A549 (cell line): ENCODE measurements at regions not wholly inside any gene's neighbourhood (a gene's known extent, or its start where the extent isn't known, plus 50 kb on each side); places are given as distances from the start of the nearest gene placed in this dataset.

ENCODE experiments used
- ATAC-seq, 2 experiments: fragments of 200-7000 bp in 1 of 2; fragments of >200 bp in 1 of 2; cut with Nextera tagmentation in 1 of 2; cut with Tn5 transposase in 1 of 2; 3 replicates each; pipeline versions ENCODE4 v1.8.0 to v1.9.1; 2018 to 2020; ENCODE audit warnings: mild to moderate bottlenecking in 1 of 2, moderate library complexity in 1 of 2
- CTCF ChIA-PET: fragments of 300-600 bp; sonication (Branson Sonifier 250); formaldehyde crosslinking; extraction: SDS; loops from one replicate; lab custom pipeline; 2021; ENCODE audit warnings: antibody characterized with exemption, inconsistent platforms; lab: Yijun Ruan, JAX
- POLR2A ChIA-PET: fragments of 350-600 bp; formaldehyde crosslinking; extraction: SDS; loops from one replicate; lab custom pipeline; 2021; ENCODE audit warnings: antibody characterized with exemption, inconsistent platforms; lab: Yijun Ruan, JAX
- DNase-seq, 2 experiments: peaks; one replicate each; pipeline versions ENCODE4 v3.0.0 to v3.0.0-alpha.2; 2011 to 2016; ENCODE audit warnings: low read depth in 1 of 2, low spot score in 1 of 2
- FAIRE-seq: peaks from 2 replicates; lab custom pipeline; 2011; peaks lifted over from hg19 to GRCh38; lab: Jason Lieb, UNC
- H3K27ac ChIP-seq, 2 experiments: fragments of >200 bp; sonication (Bioruptor Twin); formaldehyde crosslinking; 3 replicates each; pipeline ENCODE4 v1.5.1; 2016 to 2017
- H3K4me1 ChIP-seq: fragments of >200 bp; sonication (Bioruptor Twin); formaldehyde crosslinking; 3 replicates; pipeline ENCODE4 v1.6.1; 2016
- H3K4me2 ChIP-seq: fragments of >200 bp; sonication (Bioruptor Twin); formaldehyde crosslinking; 3 replicates; pipeline ENCODE4 v1.6.1; 2016
- H3K4me3 ChIP-seq: fragments of >200 bp; sonication (Bioruptor Twin); formaldehyde crosslinking; 3 replicates; pipeline ENCODE4 v1.5.1; 2016
- H3K9me3 ChIP-seq: fragments of >200 bp; sonication (Bioruptor Twin); formaldehyde crosslinking; 3 replicates; pipeline ENCODE4 v1.6.1; 2016
- CEBPB ChIP-seq, 2 experiments: fragments of >200 bp in 1 of 2; sonication (Bioruptor Twin) in 1 of 2; formaldehyde crosslinking in 1 of 2; IDR thresholded peaks; 2 replicates each; pipeline ENCODE4 v1.6.1; 2012 to 2016
- CHD4 ChIP-seq: fragments of 200-600 bp; sonication (generic); IDR thresholded peaks from 2 replicates; pipeline ENCODE4 v1.6.1; 2016; ENCODE audit warnings: antibody characterized with exemption, mild to moderate bottlenecking, borderline replicate concordance
- E2F6 ChIP-seq: IDR thresholded peaks from 2 replicates; pipeline ENCODE4 v1.6.1; 2012; ENCODE audit warnings: low read depth, borderline replicate concordance
- ESRRA ChIP-seq: fragments of 150-350 bp; IDR thresholded peaks from 2 replicates; pipeline ENCODE4 v1.6.1; 2014; ENCODE audit warnings: mild to moderate bottlenecking, low read length, borderline replicate concordance
- FOSL2 ChIP-seq, 2 experiments: fragments of 450-650 bp in 1 of 2; fragments of >200 bp in 1 of 2; sonication (Bioruptor Twin) in 1 of 2; formaldehyde crosslinking; IDR thresholded peaks; 2 replicates each; pipeline versions ENCODE4 v1.5.0 to v1.6.1; 2016 to 2020; ENCODE audit warnings: mild to moderate bottlenecking in 1 of 2, moderate library complexity in 1 of 2
- HES2 ChIP-seq: fragments of >200 bp; sonication (Bioruptor Twin); formaldehyde crosslinking; IDR thresholded peaks from 2 replicates; pipeline ENCODE4 v1.6.1; 2016
- HEYL ChIP-seq: fragments of 250-450 bp; sonication (Bioruptor Pico); IDR thresholded peaks from 2 replicates; pipeline ENCODE4 v1.8.0; 2021; ENCODE audit warnings: mild to moderate bottlenecking, moderate library complexity
- HOXB13 ChIP-seq: fragments of 250-450 bp; sonication (Bioruptor Pico); IDR thresholded peaks from 2 replicates; pipeline ENCODE4 v1.5.0; 2020; ENCODE audit warnings: low read depth, mild to moderate bottlenecking, moderate library complexity
- JUNB ChIP-seq: fragments of >200 bp; sonication (Bioruptor Twin); formaldehyde crosslinking; IDR thresholded peaks from 2 replicates; pipeline ENCODE4 v1.6.1; 2016
- MAFK ChIP-seq: fragments of 450-650 bp; IDR thresholded peaks from 2 replicates; pipeline ENCODE4 v1.6.1; 2014; ENCODE audit not compliant: partially characterized antibody
- MAX ChIP-seq: IDR thresholded peaks from 2 replicates; pipeline ENCODE4 v1.6.1; 2012
- MYC ChIP-seq: IDR thresholded peaks from 2 replicates; pipeline ENCODE4 v1.6.1; 2012; ENCODE audit warnings: mild to moderate bottlenecking, inconsistent platforms, low read length, improper control_type of control experiment, borderline replicate concordance
- PBX3 ChIP-seq: IDR thresholded peaks from 2 replicates; pipeline ENCODE4 v1.6.1; 2012
- RNF2 ChIP-seq: fragments of 200-600 bp; sonication (generic); IDR thresholded peaks from 2 replicates; pipeline ENCODE4 v1.6.1; 2016; ENCODE audit warnings: low read depth, mild to moderate bottlenecking, antibody characterized with exemption, moderate library complexity, borderline replicate concordance
- TP53 ChIP-seq: fragments of 250-450 bp; sonication (Bioruptor Pico); IDR thresholded peaks from 2 replicates; pipeline ENCODE4 v1.5.0; 2021; ENCODE audit warnings: mild to moderate bottlenecking, moderate library complexity
- USF2 ChIP-seq: fragments of 450-650 bp; IDR thresholded peaks from 2 replicates; pipeline ENCODE4 v1.6.1; 2014; ENCODE audit warnings: antibody characterized with exemption
- ZC3H11A ChIP-seq: fragments of 450-650 bp; IDR thresholded peaks from 2 replicates; pipeline ENCODE4 v1.6.1; 2014; ENCODE audit warnings: antibody characterized with exemption, mild to moderate bottlenecking
- WGBS: methylation state at CpG from one replicate; pipeline ENCODE4 v1.1.6; 2017; ENCODE audit errors: missing lambda C conversion rate; 5-methylcytosine and 5-hydroxymethylcytosine counted together

GRCh38 chr21:27739187-27739586, 772.3 kb upstream of the ADAMTS5 start (continued):
- TF ChIP-seq USF2 (no peak), MAX (no peak), ZC3H11A (no peak)

GRCh38 chr21:27735699-27736098, 768.8 kb upstream of the ADAMTS5 start:
- ChIA-PET CTCF (no interaction called here), POLR2A (no interaction called here)
- no peak overlapping the region for H3K4me3 ChIP-seq
- ATAC-seq = no peak
- no peak for FAIRE-seq
- no peaks in the 10 kb centered on the region for H3K4me1 ChIP-seq
- no peaks in the 10 kb centered on the region for H3K9me3 ChIP-seq
- 16% methylated on average over 3 of the region's 3 CpGs for WGBS
- no peak overlapping the region for H3K4me2 ChIP-seq
- DNase-seq = no peak
- TF ChIP-seq HEYL (CRISPR knock-in tag) (no peak), MAFK (peak; percentile 60)
- no peak overlapping the region for H3K27ac ChIP-seq

GRCh38 chr21:27734146-27734545, 767.3 kb upstream of the ADAMTS5 start:
- CTCF ChIA-PET = no interaction called here

More at GRCh38 chr21:27734146-27734545, 767.3 kb upstream of the ADAMTS5 start:
- no peak for FAIRE-seq
- no peak overlapping the region for H3K4me3 ChIP-seq
- POLR2A ChIA-PET = no interaction called here
- H3K27ac ChIP-seq = no peak overlapping the region
- no peak for DNase-seq
- no peak for TF ChIP-seq ESRRA
- no peak for TF ChIP-seq USF2
- no peak for TF ChIP-seq MAX
- no peak for TF ChIP-seq HOXB13
- no peak for TF ChIP-seq JUNB
- TF ChIP-seq ZC3H11A = no peak
- TF ChIP-seq CHD4 = no peak
- TF ChIP-seq MYC = no peak
- TF ChIP-seq TP53 (CRISPR knock-in tag) = no peak
- no peak for TF ChIP-seq FOSL2 (IDR thresholded peaks at IDR 0.05)
- no peak for TF ChIP-seq FOSL2 (CRISPR knock-in tag; IDR thresholded peaks at IDR 0.05)
- no peak for TF ChIP-seq CEBPB (IDR thresholded peaks at IDR 0.05)
- no peak for TF ChIP-seq HES2
- no peak for TF ChIP-seq E2F6
- no peak for TF ChIP-seq RNF2
- no peak for TF ChIP-seq PBX3
- no peaks in the 10 kb centered on the region for H3K9me3 ChIP-seq
- no peaks in the 10 kb centered on the region for H3K4me1 ChIP-seq
- no peak overlapping the region for H3K4me2 ChIP-seq
- ATAC-seq = no peak
